ENCODE measurements at regions not wholly inside any gene's neighbourhood (a gene's known extent, or its start where the extent isn't known, plus 50 kb on each side); places are given as distances from the start of the nearest gene placed in this dataset.

- H3K27me3 ChIP-seq (ENCODE audit: insufficient read depth, low read length, poor library complexity, severe bottlenecking), result no peaks in the 10 kb centered on the region
- H3K4me3 ChIP-seq (ENCODE audit: low read length), result peak overlapping the region; percentile 18
These were observed 60.9 kb upstream of the ARID2 start for GRCh38 chr12:45668641-45669040.

GRCh38 chr12:45669093-45669492 is 60.4 kb upstream of the ARID2 start:
- peaks cover 30% of the 10 kb centered on the region for H3K4me1 ChIP-seq (ENCODE audit: insufficient read depth, low read length)
- no peaks in the 10 kb centered on the region for H3K27me3 ChIP-seq (ENCODE audit: insufficient read depth, low read length, poor library complexity, severe bottlenecking)
- peaks cover 0 to 2% of the 10 kb centered on the region in 2 donors for H3K27me3 Mint-ChIP-seq
- peak overlapping the region; percentile 8 for H3K27ac ChIP-seq (ENCODE audit: low read depth, low read length)
- ChIA-PET CTCF (interaction anchor here (1.6 to 3.5 kb wide), 4 partner anchors 14 to 61 kb away, joined by 3 to 21 read pairs (median 10); no protein-coding TSS in a partner anchor), POLR2A (interaction anchor here (1.4 to 2.9 kb wide), 2 partner anchors 12 to 59 kb away, joined by 3 to 29 read pairs; partner anchors contain the start of gene ARID2)
- no peaks in the 10 kb centered on the region for H3K9me3 ChIP-seq (ENCODE audit: low read length)
- DNase-seq, result peak in 2 of 5 donors; percentile 19 to 21
- peak overlapping the region; percentile 59 to 82 (median 70) for H3K4me3 Mint-ChIP-seq
- peaks cover 27 to 35% (median 28%) of the 10 kb centered on the region in 3 donors for H3K4me1 Mint-ChIP-seq
- H3K9me3 Mint-ChIP-seq, result no peaks in the 10 kb centered on the region
- H3K4me3 ChIP-seq (ENCODE audit: low read length), result peak overlapping the region; percentile 18
- peak overlapping the region; percentile 72 to 93 (median 84) for H3K27ac Mint-ChIP-seq
- no peaks in the 10 kb centered on the region for H3K36me3 Mint-ChIP-seq
- H3K36me3 ChIP-seq (ENCODE audit: insufficient read depth, low read length), result no peaks in the 10 kb centered on the region

More at GRCh38 chr12:45668641-45669040, 60.9 kb upstream of the ARID2 start:
- Mint-ChIP-seq H3K9me3 (no peaks in the 10 kb centered on the region), H3K4me3 (peak overlapping the region; percentile 59 to 82 (median 70)), H3K27ac (peak overlapping the region; percentile 72 to 93 (median 84)), H3K4me1 (peaks cover 27 to 35% (median 28%) of the 10 kb centered on the region in 3 donors), H3K36me3 (no peaks in the 10 kb centered on the region), H3K27me3 (peaks cover 0 to 2% of the 10 kb centered on the region in 2 donors)
- ChIA-PET CTCF (interaction anchor here (1.6 to 3.5 kb wide), 4 partner anchors 14 to 62 kb away, joined by 3 to 21 read pairs (median 10); no protein-coding TSS in a partner anchor), POLR2A (interaction anchor here (2.9 kb wide), 1 partner anchor 59 kb away, joined by 29 read pairs; the partner anchor contains the start of gene ARID2)
- DNase-seq, result no peak
- Histone ChIP-seq H3K4me1 (ENCODE audit: insufficient read depth, low read length) (peaks cover 30% of the 10 kb centered on the region), H3K9me3 (ENCODE audit: low read length) (no peaks in the 10 kb centered on the region), H3K27ac (ENCODE audit: low read depth, low read length) (peak overlapping the region; percentile 8), H3K36me3 (ENCODE audit: insufficient read depth, low read length) (no peaks in the 10 kb centered on the region)

- peak overlapping the region in 6 of 7 donors; percentile 12 to 62 (median 39) for H3K4me3 Mint-ChIP-seq
- no peaks in the 10 kb centered on the region for H3K36me3 Mint-ChIP-seq
- no peak for DNase-seq
- H3K27ac Mint-ChIP-seq, result peak overlapping the region in 5 of 8 donors; percentile 7 to 79 (median 33)
- Histone ChIP-seq H3K27me3 (ENCODE audit: insufficient read depth, low read length, poor library complexity, severe bottlenecking) (no peaks in the 10 kb centered on the region), H3K4me1 (ENCODE audit: insufficient read depth, low read length) (peaks cover 30% of the 10 kb centered on the region), H3K9me3 (ENCODE audit: low read length) (no peaks in the 10 kb centered on the region), H3K36me3 (ENCODE audit: insufficient read depth, low read length) (no peaks in the 10 kb centered on the region), H3K4me3 (ENCODE audit: low read length) (peak overlapping the region; percentile 28), H3K27ac (ENCODE audit: low read depth, low read length) (no peak overlapping the region)
- CTCF ChIA-PET, result interaction anchor here (1.3 to 3.5 kb wide), 5 partner anchors 15 to 61 kb away, joined by 3 to 21 read pairs (median 4); no protein-coding TSS in a partner anchor
- POLR2A ChIA-PET, result interaction anchor here (1.4 to 2.9 kb wide), 2 partner anchors 13 to 58 kb away, joined by 3 to 29 read pairs; partner anchors contain the start of gene ARID2
- peaks cover 27 to 35% (median 28%) of the 10 kb centered on the region in 3 donors for H3K4me1 Mint-ChIP-seq
- H3K9me3 Mint-ChIP-seq, result no peaks in the 10 kb centered on the region
- H3K27me3 Mint-ChIP-seq, result peaks cover 0 to 2% of the 10 kb centered on the region in 2 donors
These were observed 59.7 kb upstream of the ARID2 start for GRCh38 chr12:45669792-45670191.

GRCh38 chr12:45670346-45671065 is 59.0 kb upstream of the ARID2 start:
- Histone ChIP-seq H3K27me3 (ENCODE audit: insufficient read depth, low read length, poor library complexity, severe bottlenecking) (no peaks in the 10 kb centered on the region), H3K36me3 (ENCODE audit: insufficient read depth, low read length) (no peaks in the 10 kb centered on the region), H3K9me3 (ENCODE audit: low read length) (no peaks in the 10 kb centered on the region), H3K4me1 (ENCODE audit: insufficient read depth, low read length) (peaks cover 30% of the 10 kb centered on the region), H3K27ac (ENCODE audit: low read depth, low read length) (no peak overlapping the region), H3K4me3 (ENCODE audit: low read length) (no peak overlapping the region)
- ChIA-PET CTCF (interaction anchor here (1.3 to 3.5 kb wide), 3 partner anchors 16 to 58 kb away, joined by 3 to 21 read pairs (median 17); no protein-coding TSS in a partner anchor), POLR2A (interaction anchor here (0.6 to 2.9 kb wide), 4 partner anchors 8 to 931 kb away, joined by 3 to 29 read pairs (median 4); partner anchors contain the start of gene ARID2)
- no peaks in the 10 kb centered on the region for H3K9me3 Mint-ChIP-seq
- peak overlapping the region in 3 of 8 donors; percentile 9 to 38 (median 16) for H3K27ac Mint-ChIP-seq
- H3K4me3 Mint-ChIP-seq, result peak overlapping the region; percentile 2 to 64 (median 45)
- peak in 2 of 5 donors; percentile 42 to 44 for DNase-seq
- peaks cover 0 to 2% of the 10 kb centered on the region in 2 donors for H3K27me3 Mint-ChIP-seq
- H3K4me1 Mint-ChIP-seq, result peaks cover 27 to 35% (median 28%) of the 10 kb centered on the region in 3 donors
- no peaks in the 10 kb centered on the region for H3K36me3 Mint-ChIP-seq

GRCh38 chr12:45671254-45671653 is 58.3 kb upstream of the ARID2 start:
- peaks cover 30% of the 10 kb centered on the region for H3K4me1 ChIP-seq (ENCODE audit: insufficient read depth, low read length)
- no peak overlapping the region for H3K4me3 ChIP-seq (ENCODE audit: low read length)
- no peaks in the 10 kb centered on the region for H3K36me3 ChIP-seq (ENCODE audit: insufficient read depth, low read length)
- CTCF ChIA-PET, result interaction anchor here (3.5 kb wide), 1 partner anchor 55 kb away, joined by 21 read pairs; no protein-coding TSS in a partner anchor
- DNase-seq, result no peak
- POLR2A ChIA-PET, result interaction anchor here (0.6 kb wide), 1 partner anchor 930 kb away, joined by 3 read pairs; no protein-coding TSS in a partner anchor
- H3K36me3 Mint-ChIP-seq, result no peaks in the 10 kb centered on the region
- no peak overlapping the region for H3K4me3 Mint-ChIP-seq
- no peaks in the 10 kb centered on the region for H3K27me3 ChIP-seq (ENCODE audit: insufficient read depth, low read length, poor library complexity, severe bottlenecking)
- H3K27ac ChIP-seq (ENCODE audit: low read depth, low read length), result no peak overlapping the region
- H3K9me3 Mint-ChIP-seq, result no peaks in the 10 kb centered on the region
- H3K9me3 ChIP-seq (ENCODE audit: low read length), result no peaks in the 10 kb centered on the region
- H3K4me1 Mint-ChIP-seq, result peaks cover 27 to 32% (median 28%) of the 10 kb centered on the region in 3 donors
- no peak overlapping the region for H3K27ac Mint-ChIP-seq
- H3K27me3 Mint-ChIP-seq, result peaks cover 0 to under 1% of the 10 kb centered on the region in 2 donors

GRCh38 chr12:45674181-45674977 is 55.1 kb upstream of the ARID2 start:
- Mint-ChIP-seq H3K27ac (no peak overlapping the region), H3K9me3 (no peaks in the 10 kb centered on the region), H3K4me1 (peaks cover 14 to 18% (median 14%) of the 10 kb centered on the region in 3 donors), H3K36me3 (peaks cover 0 to 3% (median 0%) of the 10 kb centered on the region in 3 donors), H3K4me3 (no peak overlapping the region), H3K27me3 (no peaks in the 10 kb centered on the region)
- H3K27ac ChIP-seq (ENCODE audit: low read depth, low read length), result no peak overlapping the region
- no peak for DNase-seq
- peaks cover 19% of the 10 kb centered on the region for H3K4me1 ChIP-seq (ENCODE audit: insufficient read depth, low read length)
- H3K36me3 ChIP-seq (ENCODE audit: insufficient read depth, low read length), result no peaks in the 10 kb centered on the region
- no peak overlapping the region for H3K4me3 ChIP-seq (ENCODE audit: low read length)
- CTCF ChIA-PET, result no interaction called here
- no peaks in the 10 kb centered on the region for H3K9me3 ChIP-seq (ENCODE audit: low read length)
- POLR2A ChIA-PET, result no interaction called here
- H3K27me3 ChIP-seq (ENCODE audit: insufficient read depth, low read length, poor library complexity, severe bottlenecking), result no peaks in the 10 kb centered on the region

GRCh38 chr12:45675534-45675933 is 54.0 kb upstream of the ARID2 start:
- no peak overlapping the region for H3K27ac ChIP-seq (ENCODE audit: low read depth, low read length)
- H3K36me3 ChIP-seq (ENCODE audit: insufficient read depth, low read length), result no peaks in the 10 kb centered on the region
- H3K27me3 ChIP-seq (ENCODE audit: insufficient read depth, low read length, poor library complexity, severe bottlenecking), result no peaks in the 10 kb centered on the region
- no peaks in the 10 kb centered on the region for H3K9me3 ChIP-seq (ENCODE audit: low read length)
- no peak for DNase-seq
- ChIA-PET CTCF (no interaction called here), POLR2A (no interaction called here)
- Mint-ChIP-seq H3K27ac (no peak overlapping the region), H3K4me3 (no peak overlapping the region), H3K27me3 (no peaks in the 10 kb centered on the region), H3K36me3 (peaks cover 0 to 3% (median 0%) of the 10 kb centered on the region in 3 donors), H3K9me3 (no peaks in the 10 kb centered on the region), H3K4me1 (peaks cover 3 to 6% (median 5%) of the 10 kb centered on the region in 3 donors)
- H3K4me3 ChIP-seq (ENCODE audit: low read length), result no peak overlapping the region
- peaks cover 8% of the 10 kb centered on the region for H3K4me1 ChIP-seq (ENCODE audit: insufficient read depth, low read length)

Measured in CD8-positive, alpha-beta memory T cell (primary cell).